SU-DHL-6 (cell line): ENCODE measurements at regions not wholly inside any gene's neighbourhood (a gene's known extent, or its start where the extent isn't known, plus 50 kb on each side); places are given as distances from the start of the nearest gene placed in this dataset.

Source experiments
- H2AFZ ChIP-seq: fragments of 200-600 bp; sonication (generic); 2 replicates; pipeline ENCODE4 v1.6.1; 2014; ENCODE audit warnings: low read depth, mild to moderate bottlenecking, moderate library complexity, mixed read lengths, antibody characterized with exemption, low read length; ENCODE audit not compliant: severe bottlenecking
- H3F3A ChIP-seq: fragments of 200-600 bp; shearing (Covaris generic); 2 replicates; pipeline ENCODE4 v1.6.0; 2016; ENCODE audit warnings: antibody characterized with exemption, mild to moderate bottlenecking; ENCODE audit not compliant: insufficient read depth
- H3K27ac ChIP-seq: fragments of 200-600 bp; sonication (generic); 2 replicates; pipeline ENCODE4 v1.5.1; 2016; ENCODE audit warnings: low read depth, mild to moderate bottlenecking, low read length, moderate library complexity, mixed read lengths
- H3K27me3 ChIP-seq: fragments of 200-600 bp; sonication (generic), shearing (Covaris generic); 2 replicates; pipeline ENCODE4 v1.6.0; 2014; ENCODE audit warnings: mild to moderate bottlenecking, low read length
- H3K36me3 ChIP-seq: fragments of 200-600 bp; sonication (generic); 2 replicates; pipeline ENCODE4 v1.6.1; 2014; ENCODE audit warnings: mild to moderate bottlenecking, low read length, mixed read lengths
- H3K4me2 ChIP-seq: fragments of 300-600, 200-600 bp; shearing (Covaris generic), sonication (generic); 2 replicates; pipeline ENCODE4 v1.6.0; 2014; ENCODE audit warnings: low read length, low read depth, mild to moderate bottlenecking; ENCODE audit not compliant: poor library complexity, severe bottlenecking
- H3K4me3 ChIP-seq: fragments of 200-600 bp; sonication (generic); 2 replicates; pipeline ENCODE4 v1.5.1; 2014; ENCODE audit warnings: antibody characterized with exemption, low read length, mild to moderate bottlenecking, mixed read lengths; ENCODE audit not compliant: insufficient read depth, poor library complexity, severe bottlenecking
- H3K79me2 ChIP-seq: fragments of 200-600 bp; sonication (generic); 2 replicates; pipeline ENCODE4 v1.6.1; 2014; ENCODE audit warnings: mild to moderate bottlenecking, low read length, moderate library complexity; ENCODE audit not compliant: insufficient read depth
- H3K9ac ChIP-seq: fragments of 200-600 bp; sonication (generic); 2 replicates; pipeline ENCODE4 v1.7.0; 2014; ENCODE audit warnings: mild to moderate bottlenecking, low read length
- H3K9me2 ChIP-seq: fragments of 200-600 bp; sonication (generic); replicated peaks from 2 replicates; pipeline ENCODE4 v1.6.1; 2014; ENCODE audit warnings: low read length; ENCODE audit not compliant: insufficient read depth
- H3K9me3 ChIP-seq: fragments of 200-600 bp; sonication (generic); 2 replicates; pipeline ENCODE4 v1.6.1; 2014; ENCODE audit warnings: low read length, mixed read lengths; ENCODE audit not compliant: insufficient read depth
- H4K20me1 ChIP-seq: fragments of 200-600 bp; sonication (generic); 2 replicates; pipeline ENCODE4 v1.6.1; 2014; ENCODE audit warnings: low read depth, mild to moderate bottlenecking, antibody characterized with exemption, low read length, moderate library complexity, mixed read lengths
- CTCF ChIP-seq: fragments of 200-600 bp; sonication (generic); IDR thresholded peaks from one replicate; pipeline ENCODE4 v1.5.1; 2017; ENCODE audit warnings: antibody characterized with exemption, mild to moderate bottlenecking, low read length, moderate library complexity; ENCODE audit not compliant: insufficient read depth, poor library complexity, severe bottlenecking
- EZH2phosphoT487 ChIP-seq: fragments of 200-600 bp; sonication (generic), shearing (Covaris generic); conservative IDR thresholded peaks from 2 replicates; pipeline ENCODE4 v1.6.1; 2018; ENCODE audit warnings: mild to moderate bottlenecking, antibody characterized with exemption, low read length, moderate library complexity, mixed read lengths

- no peak overlapping the region for H3K4me2 ChIP-seq
- H3K9me3 ChIP-seq, result no peaks in the 10 kb centered on the region
- H3K9me2 ChIP-seq, result no peaks in the 10 kb centered on the region
- no peaks in the 10 kb centered on the region for H3F3A ChIP-seq
- H4K20me1 ChIP-seq, result no peaks in the 10 kb centered on the region
- no peak overlapping the region for H3K9ac ChIP-seq
- H2AFZ ChIP-seq, result no peak overlapping the region
- H3K36me3 ChIP-seq, result no peaks in the 10 kb centered on the region
- H3K4me3 ChIP-seq, result no peak overlapping the region
- no peak for TF ChIP-seq EZH2phosphoT487
- no peak for TF ChIP-seq CTCF
- H3K27me3 ChIP-seq, result no peaks in the 10 kb centered on the region
- no peaks in the 10 kb centered on the region for H3K79me2 ChIP-seq
- H3K27ac ChIP-seq, result no peak overlapping the region
Measured at GRCh38 chr9:106112935-106113334, 418.6 kb downstream of the TMEM38B start.

- Histone ChIP-seq H3K27ac (no peak overlapping the region), H2AFZ (no peak overlapping the region), H3K9me2 (no peaks in the 10 kb centered on the region), H3K36me3 (no peaks in the 10 kb centered on the region), H3K9ac (no peak overlapping the region), H3F3A (no peaks in the 10 kb centered on the region), H3K27me3 (no peaks in the 10 kb centered on the region), H3K9me3 (no peaks in the 10 kb centered on the region), H3K79me2 (no peaks in the 10 kb centered on the region), H3K4me2 (no peak overlapping the region), H4K20me1 (no peaks in the 10 kb centered on the region), H3K4me3 (no peak overlapping the region)
- TF ChIP-seq CTCF, result no peak
- TF ChIP-seq EZH2phosphoT487, result no peak
Measured at GRCh38 chr9:106119176-106119575, 424.8 kb downstream of the TMEM38B start.

GRCh38 chr9:106120071-106120470 lies 425.7 kb downstream of the TMEM38B start:
- Histone ChIP-seq H3K27me3 (no peaks in the 10 kb centered on the region), H3K79me2 (no peaks in the 10 kb centered on the region), H3K9me3 (no peaks in the 10 kb centered on the region), H3F3A (no peaks in the 10 kb centered on the region), H2AFZ (no peak overlapping the region), H3K4me3 (no peak overlapping the region), H3K4me2 (no peak overlapping the region), H3K27ac (no peak overlapping the region), H3K9ac (no peak overlapping the region), H3K36me3 (no peaks in the 10 kb centered on the region), H3K9me2 (no peaks in the 10 kb centered on the region), H4K20me1 (no peaks in the 10 kb centered on the region)
- TF ChIP-seq CTCF (no peak), EZH2phosphoT487 (no peak)
